GM12875 (cell line): ENCODE measurements at regions not wholly inside any gene's neighbourhood (a gene's known extent, or its start where the extent isn't known, plus 50 kb on each side); places are given as distances from the start of the nearest gene placed in this dataset.

Experiments used
- H3K4me3 ChIP-seq: one replicate; pipeline ENCODE4 v1.5.1; 2011; ENCODE audit warnings: low read depth, low read length, control low read depth
- TF ChIP-seq, protein P1 (sequence below): IDR thresholded peaks from 2 replicates; pipeline ENCODE4 v1.5.1; 2011; ENCODE audit warnings: low read depth, mild to moderate bottlenecking, control low read depth, inconsistent platforms, low read length, moderate library complexity, borderline replicate concordance; ENCODE audit not compliant: insufficient read depth

DNA sequence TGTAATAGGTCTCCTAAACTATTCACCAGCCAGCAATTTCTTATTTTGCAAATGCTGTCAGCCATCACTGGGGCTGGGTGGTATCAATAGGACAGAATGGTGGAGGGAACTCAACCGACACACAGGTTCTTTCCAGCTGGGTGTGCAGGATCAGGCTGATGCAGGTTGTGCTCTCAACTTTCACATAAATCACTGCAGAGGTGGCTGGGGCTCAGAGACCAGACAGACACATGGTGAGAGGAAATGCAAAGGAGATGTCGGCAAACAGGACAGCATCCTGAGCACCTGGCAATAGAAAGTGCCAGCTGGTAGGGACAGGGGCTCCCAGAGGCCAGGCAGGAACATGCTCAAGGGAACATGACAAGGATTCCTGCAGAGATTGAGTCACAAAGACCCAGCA lies 254.9 kb downstream of the SOD2 start:
- TF ChIP-seq, protein P1, sequence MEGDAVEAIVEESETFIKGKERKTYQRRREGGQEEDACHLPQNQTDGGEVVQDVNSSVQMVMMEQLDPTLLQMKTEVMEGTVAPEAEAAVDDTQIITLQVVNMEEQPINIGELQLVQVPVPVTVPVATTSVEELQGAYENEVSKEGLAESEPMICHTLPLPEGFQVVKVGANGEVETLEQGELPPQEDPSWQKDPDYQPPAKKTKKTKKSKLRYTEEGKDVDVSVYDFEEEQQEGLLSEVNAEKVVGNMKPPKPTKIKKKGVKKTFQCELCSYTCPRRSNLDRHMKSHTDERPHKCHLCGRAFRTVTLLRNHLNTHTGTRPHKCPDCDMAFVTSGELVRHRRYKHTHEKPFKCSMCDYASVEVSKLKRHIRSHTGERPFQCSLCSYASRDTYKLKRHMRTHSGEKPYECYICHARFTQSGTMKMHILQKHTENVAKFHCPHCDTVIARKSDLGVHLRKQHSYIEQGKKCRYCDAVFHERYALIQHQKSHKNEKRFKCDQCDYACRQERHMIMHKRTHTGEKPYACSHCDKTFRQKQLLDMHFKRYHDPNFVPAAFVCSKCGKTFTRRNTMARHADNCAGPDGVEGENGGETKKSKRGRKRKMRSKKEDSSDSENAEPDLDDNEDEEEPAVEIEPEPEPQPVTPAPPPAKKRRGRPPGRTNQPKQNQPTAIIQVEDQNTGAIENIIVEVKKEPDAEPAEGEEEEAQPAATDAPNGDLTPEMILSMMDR, result no peak
- no peak overlapping the region for H3K4me3 ChIP-seq

DNA sequence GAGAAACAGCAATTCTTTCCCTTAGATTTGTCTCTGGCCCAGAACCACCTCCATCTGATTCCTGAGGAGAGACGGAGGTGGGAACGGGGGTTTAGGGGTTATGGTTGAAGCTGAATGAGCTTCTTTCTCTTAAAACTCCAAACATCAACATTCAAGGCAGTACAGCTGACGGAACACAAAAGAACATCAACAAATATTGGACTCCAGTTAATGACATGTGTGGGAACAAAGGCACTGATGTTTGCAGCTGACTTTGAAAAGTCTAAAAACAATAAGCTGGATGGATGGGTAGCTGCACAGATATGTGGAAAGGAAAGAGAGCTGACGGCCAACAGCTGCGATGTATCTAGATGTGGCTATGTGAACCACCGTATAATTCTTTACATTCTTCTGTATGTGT lies 256.5 kb downstream of the SOD2 start:
- TF ChIP-seq, protein P1, result no peak

DNA sequence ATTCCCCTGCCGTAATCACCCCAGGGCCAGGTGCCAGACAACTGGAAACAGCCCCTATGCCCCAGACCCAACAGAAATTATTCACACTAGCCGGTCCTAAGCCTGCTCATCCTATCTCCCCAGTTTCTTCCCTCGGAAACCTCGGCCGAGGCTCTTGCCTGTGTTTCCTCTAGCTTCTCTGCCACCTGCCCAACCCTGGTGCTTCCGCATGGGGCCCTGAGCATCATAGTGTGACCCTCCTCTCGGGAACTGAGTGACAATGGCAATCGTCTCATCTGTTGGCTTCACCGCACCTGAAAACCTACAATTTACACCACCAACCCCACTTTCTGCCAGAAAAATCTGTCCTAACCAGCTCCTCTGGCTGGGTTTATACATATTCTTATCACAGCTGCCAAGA lies 257.3 kb downstream of the SOD2 start:
- TF ChIP-seq, protein P1, result no peak

More for the DNA sequence above, 256.5 kb downstream of the SOD2 start:
- H3K4me3 ChIP-seq, result no peak overlapping the region

DNA sequence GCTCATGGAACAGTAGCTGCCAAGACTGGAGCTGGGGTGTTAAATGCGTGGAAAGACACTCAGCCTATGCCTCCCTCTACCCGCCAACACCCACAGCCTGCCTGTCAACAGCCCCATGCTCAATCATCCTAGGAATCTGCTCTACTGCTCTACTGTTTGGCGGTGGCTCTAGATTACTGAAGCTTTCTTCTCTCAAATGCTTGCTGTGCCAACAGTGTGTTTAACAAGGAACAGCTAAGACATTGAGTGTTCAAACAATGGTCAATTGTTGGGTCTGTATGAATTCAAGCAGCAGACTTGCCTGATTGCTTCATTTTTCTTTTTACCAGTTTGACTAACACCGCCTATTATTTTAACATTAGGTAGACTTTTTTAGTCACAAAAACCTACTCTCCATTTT lies 258.6 kb downstream of the SOD2 start:
- TF ChIP-seq, protein P1, result no peak
- no peak overlapping the region for H3K4me3 ChIP-seq

More for the DNA sequence above, 257.3 kb downstream of the SOD2 start:
- H3K4me3 ChIP-seq, result no peak overlapping the region

DNA sequence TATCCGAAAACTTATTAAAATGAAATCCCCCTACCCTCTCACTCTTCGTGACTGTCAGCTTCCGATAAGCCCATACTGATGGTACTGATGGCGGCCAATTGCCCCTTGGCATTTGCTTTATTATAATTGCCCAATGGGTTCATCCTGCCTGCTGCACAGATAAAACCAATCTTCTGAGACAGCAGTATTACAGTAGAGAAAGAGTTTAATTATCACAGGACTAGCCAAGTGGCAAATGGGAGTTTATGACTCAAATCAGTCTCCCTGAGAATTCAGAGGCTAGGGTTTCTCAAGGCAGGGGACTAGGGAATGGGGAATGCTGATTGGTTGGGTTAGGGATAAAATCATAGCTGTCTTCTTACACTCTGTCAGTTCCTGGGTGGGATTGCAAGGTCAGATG lies 259.5 kb downstream of the SOD2 start:
- H3K4me3 ChIP-seq, result no peak overlapping the region
- TF ChIP-seq, protein P1, result no peak

DNA sequence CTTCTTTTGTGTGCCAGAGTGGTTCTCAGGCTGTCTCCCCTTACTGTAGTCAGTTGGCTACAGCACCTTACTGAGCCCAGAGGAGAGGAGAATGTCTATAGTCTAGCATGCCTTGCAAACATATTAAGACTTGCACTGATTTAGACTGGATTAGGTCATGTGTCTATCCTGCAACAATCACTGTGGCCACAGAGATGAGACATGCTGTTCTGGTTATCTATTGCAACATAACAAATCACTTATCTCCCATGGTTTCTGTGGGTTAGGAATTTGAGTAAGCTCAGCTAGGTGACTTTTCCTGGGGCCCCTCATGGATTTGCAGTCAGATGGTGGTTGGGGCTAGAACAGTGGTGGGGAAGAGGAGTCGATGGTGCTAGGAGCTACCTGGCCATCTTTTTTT lies 261.3 kb downstream of the SOD2 start:
- TF ChIP-seq, protein P1, result no peak
- H3K4me3 ChIP-seq, result no peak overlapping the region

DNA sequence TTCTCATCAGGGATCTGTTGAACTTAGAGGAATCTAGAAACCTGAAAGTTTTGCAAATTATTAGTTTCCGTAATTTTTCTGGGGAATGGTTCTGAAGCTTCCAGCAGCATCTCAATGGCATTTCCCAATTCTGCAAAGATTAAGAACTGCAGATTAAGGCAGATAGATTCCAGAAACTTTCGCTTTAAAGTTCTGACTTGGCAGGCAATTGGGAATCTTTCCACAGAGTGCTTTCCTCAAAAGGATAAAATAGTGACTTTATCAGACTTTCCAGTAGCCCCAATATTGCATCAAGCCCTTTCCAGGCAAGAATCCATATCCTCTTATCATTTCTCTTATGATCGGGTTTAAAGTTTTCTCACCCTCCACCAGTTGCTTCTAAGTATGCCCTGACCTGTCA lies 261.1 kb downstream of the FNDC1 start:
- H3K4me3 ChIP-seq, result no peak overlapping the region
- TF ChIP-seq, protein P1, result no peak
